Upper lobe of right lung (tissue), 1 donor: ENCODE measurements at regions not wholly inside any gene's neighbourhood (a gene's known extent, or its start where the extent isn't known, plus 50 kb on each side); places are given as distances from the start of the nearest gene placed in this dataset.
A peak's percentile ranks its signal among the peaks of the same experiment; 100 is the strongest.

Experiments
- ATAC-seq: fragments of 200-7000 bp; cut with Tn5 transposase; one replicate; pipeline ENCODE4 v1.9.1; 2020; ENCODE audit warnings: mild to moderate bottlenecking, moderate library complexity
- DNase-seq: peaks from one replicate; pipeline ENCODE4 v3.0.0-alpha.2; 2020
- H3K27ac ChIP-seq: fragments of 200-600 bp; one replicate; pipeline ENCODE4 v1.8.0; 2022
- H3K27me3 ChIP-seq: fragments of 200-600 bp; one replicate; pipeline ENCODE4 v1.8.0; 2022; ENCODE audit warnings: mild to moderate bottlenecking
- H3K36me3 ChIP-seq: fragments of 200-600 bp; one replicate; pipeline ENCODE4 v1.8.0; 2022
- H3K4me1 ChIP-seq: fragments of 200-600 bp; one replicate; pipeline ENCODE4 v1.8.0; 2022
- H3K4me3 ChIP-seq: fragments of 200-600 bp; one replicate; pipeline ENCODE4 v1.8.0; 2022; ENCODE audit warnings: mild to moderate bottlenecking
- H3K9me3 ChIP-seq: fragments of 200-600 bp; one replicate; pipeline ENCODE4 v1.8.0; 2022
- intact Hi-C: fragments of 100-400 bp; cut with DNase I; formaldehyde crosslinking; loops from one replicate; pipeline ENCODE4 v1.11.0; 2022
- TF ChIP-seq, protein P1 (sequence below): fragments of 200-600 bp; IDR thresholded peaks from one replicate; pipeline ENCODE4 v1.8.0; 2022; ENCODE audit warnings: antibody characterized with exemption
- donor health status: DM: no; HTN: yes; CAD: no; lungs with severe emphysema.

DNA sequence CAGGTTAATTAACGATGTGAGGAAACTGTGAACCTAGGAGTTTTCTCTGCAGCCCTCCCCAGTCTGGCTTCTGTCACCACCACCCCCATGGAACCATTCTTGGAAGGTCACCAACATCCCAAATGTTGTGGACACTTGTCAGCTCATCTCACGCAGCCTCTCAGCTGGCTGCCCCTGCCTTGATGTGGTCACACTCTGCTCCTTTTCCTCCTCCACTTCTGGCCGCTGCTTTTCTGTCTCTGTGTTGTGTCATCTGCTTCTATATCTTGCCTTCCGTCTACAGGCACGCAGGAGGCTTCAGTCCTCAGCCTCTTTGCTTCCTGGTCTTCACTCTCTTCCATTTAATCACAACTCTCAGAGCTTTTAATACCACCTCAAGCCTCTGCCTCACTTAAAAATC is 371.5 kb upstream of the SLIT2 start:
- intact Hi-C loops = no loop called here
- Histone ChIP-seq H3K9me3 (no peaks in the 10 kb centered on the region), H3K36me3 (no peaks in the 10 kb centered on the region), H3K27ac (no peak overlapping the region), H3K27me3 (no peaks in the 10 kb centered on the region), H3K4me1 (no peaks in the 10 kb centered on the region), H3K4me3 (no peak overlapping the region)
- TF ChIP-seq, protein P1, sequence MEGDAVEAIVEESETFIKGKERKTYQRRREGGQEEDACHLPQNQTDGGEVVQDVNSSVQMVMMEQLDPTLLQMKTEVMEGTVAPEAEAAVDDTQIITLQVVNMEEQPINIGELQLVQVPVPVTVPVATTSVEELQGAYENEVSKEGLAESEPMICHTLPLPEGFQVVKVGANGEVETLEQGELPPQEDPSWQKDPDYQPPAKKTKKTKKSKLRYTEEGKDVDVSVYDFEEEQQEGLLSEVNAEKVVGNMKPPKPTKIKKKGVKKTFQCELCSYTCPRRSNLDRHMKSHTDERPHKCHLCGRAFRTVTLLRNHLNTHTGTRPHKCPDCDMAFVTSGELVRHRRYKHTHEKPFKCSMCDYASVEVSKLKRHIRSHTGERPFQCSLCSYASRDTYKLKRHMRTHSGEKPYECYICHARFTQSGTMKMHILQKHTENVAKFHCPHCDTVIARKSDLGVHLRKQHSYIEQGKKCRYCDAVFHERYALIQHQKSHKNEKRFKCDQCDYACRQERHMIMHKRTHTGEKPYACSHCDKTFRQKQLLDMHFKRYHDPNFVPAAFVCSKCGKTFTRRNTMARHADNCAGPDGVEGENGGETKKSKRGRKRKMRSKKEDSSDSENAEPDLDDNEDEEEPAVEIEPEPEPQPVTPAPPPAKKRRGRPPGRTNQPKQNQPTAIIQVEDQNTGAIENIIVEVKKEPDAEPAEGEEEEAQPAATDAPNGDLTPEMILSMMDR = no peak
- DNase-seq (no peak), ATAC-seq (peak; percentile 54)

DNA sequence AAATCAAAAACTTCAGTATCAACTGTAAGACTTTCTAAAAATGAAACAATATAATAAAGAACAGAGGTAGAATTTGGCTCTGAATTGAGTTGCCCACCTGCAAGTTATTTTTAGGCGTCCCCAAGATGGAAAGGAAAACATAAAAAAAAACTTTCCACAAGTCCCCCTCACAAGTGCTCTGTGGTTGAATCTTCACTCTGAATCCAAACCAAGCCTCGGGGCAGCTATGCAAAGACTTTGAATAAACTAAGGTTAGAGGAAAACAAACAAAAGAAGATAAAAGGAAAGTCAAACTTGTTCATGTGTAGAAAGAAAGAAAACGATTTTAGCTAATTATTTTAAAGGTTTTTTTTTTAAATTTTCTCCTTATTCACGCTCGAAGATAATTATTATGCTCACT is 372.4 kb upstream of the SLIT2 start:
- no peaks in the 10 kb centered on the region for H3K4me1 ChIP-seq
- intact Hi-C loops = no loop called here
- no peaks in the 10 kb centered on the region for H3K9me3 ChIP-seq
- DNase-seq (no peak), ATAC-seq (no peak)
- H3K4me3 ChIP-seq = no peak overlapping the region
- H3K27ac ChIP-seq = no peak overlapping the region
- H3K36me3 ChIP-seq = no peaks in the 10 kb centered on the region
- no peaks in the 10 kb centered on the region for H3K27me3 ChIP-seq
- TF ChIP-seq, protein P1 = no peak

DNA sequence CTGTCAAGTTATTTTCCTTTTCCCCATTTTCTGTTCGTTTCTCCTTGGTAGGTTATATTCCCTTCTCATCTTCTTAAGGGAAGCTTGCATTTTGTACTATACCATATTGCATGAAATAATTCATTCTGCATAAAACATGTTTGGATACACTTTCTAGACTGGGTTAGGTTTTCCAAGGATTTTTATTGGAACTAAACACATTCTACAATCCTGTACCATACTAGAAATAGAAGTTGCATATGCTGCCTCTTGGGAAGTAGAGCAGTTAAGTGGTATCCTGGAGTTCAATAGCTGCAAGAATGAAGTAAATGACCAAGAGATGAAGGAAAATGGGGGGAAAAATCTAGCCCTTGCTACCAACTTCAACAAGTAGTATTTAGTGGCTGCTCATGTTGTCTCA is 393.7 kb upstream of the SLIT2 start:
- Histone ChIP-seq H3K27me3 (no peaks in the 10 kb centered on the region), H3K36me3 (no peaks in the 10 kb centered on the region), H3K4me1 (no peaks in the 10 kb centered on the region), H3K4me3 (no peak overlapping the region), H3K9me3 (no peaks in the 10 kb centered on the region), H3K27ac (no peak overlapping the region)
- intact Hi-C loops = no loop called here
- TF ChIP-seq, protein P1 = no peak
- DNase-seq = no peak
- no peak for ATAC-seq

DNA sequence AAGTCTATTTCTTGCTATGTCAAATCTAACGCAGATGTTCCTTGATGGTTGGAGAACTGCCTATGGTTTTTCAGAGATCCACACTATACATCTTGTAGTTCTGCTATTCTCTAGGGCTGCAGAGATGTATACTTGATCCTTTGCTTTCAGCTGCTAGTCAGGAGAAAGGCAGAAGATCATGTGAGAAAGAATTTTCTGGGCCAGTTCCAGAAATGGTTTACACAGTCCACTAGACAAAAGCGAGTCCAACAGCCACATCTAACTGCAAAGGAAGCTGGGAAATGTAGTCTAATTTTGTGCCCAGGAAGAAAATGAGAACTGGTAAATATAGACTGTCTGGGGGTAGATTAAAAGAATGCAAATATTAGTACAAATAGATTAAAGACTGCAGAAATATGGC is 394.3 kb upstream of the SLIT2 start:
- Histone ChIP-seq H3K4me1 (no peaks in the 10 kb centered on the region), H3K9me3 (no peaks in the 10 kb centered on the region), H3K27me3 (no peaks in the 10 kb centered on the region), H3K36me3 (no peaks in the 10 kb centered on the region), H3K27ac (no peak overlapping the region), H3K4me3 (no peak overlapping the region)
- TF ChIP-seq, protein P1 = no peak
- DNase-seq (no peak), ATAC-seq (no peak)
- intact Hi-C loops = no loop called here

DNA sequence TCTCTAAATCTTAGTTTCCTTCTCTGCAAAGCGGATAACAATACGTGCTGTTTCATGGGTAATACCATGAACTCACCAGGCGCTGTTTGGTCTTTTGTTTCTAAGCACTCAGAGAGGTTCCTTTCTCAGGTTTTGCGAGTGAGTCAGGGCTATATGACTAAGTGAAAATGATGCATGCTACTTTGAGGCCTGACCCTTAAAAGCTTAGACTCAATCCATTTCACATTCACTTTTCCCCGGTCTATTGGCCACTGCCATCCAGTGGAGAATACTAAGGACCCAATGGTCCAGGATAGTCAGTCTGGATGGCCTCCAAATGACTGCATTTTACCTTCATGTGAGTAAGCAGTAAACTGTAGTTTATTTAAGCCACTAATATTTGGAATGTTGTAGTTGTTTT is 400.8 kb upstream of the SLIT2 start:
- TF ChIP-seq, protein P1 = no peak
- H3K27me3 ChIP-seq = no peaks in the 10 kb centered on the region
- H3K27ac ChIP-seq = no peak overlapping the region
- intact Hi-C loops = no loop called here
- no peaks in the 10 kb centered on the region for H3K9me3 ChIP-seq
- H3K36me3 ChIP-seq = no peaks in the 10 kb centered on the region
- ATAC-seq (no peak), DNase-seq (no peak)
- no peaks in the 10 kb centered on the region for H3K4me1 ChIP-seq
- H3K4me3 ChIP-seq = no peak overlapping the region

DNA sequence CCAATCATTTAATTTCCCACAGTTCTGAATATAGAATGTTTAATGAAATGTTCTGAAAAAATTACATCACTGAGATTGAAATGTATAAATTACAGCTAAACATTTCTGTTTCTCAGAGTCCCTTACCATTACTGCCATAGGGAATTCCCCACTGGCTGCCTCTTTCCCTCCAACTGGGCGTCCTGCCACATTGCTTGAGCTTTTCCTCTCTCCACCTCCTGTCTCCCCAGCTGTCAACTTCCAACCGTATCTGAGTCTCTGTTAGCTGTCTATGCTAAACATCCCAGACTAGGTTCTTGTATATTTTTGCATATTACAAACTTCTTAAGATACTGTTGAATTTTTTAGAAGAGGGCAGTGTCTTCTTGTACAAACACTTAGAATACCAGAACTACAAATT is 407.3 kb upstream of the SLIT2 start:
- no peaks in the 10 kb centered on the region for H3K9me3 ChIP-seq
- H3K4me1 ChIP-seq = no peaks in the 10 kb centered on the region
- TF ChIP-seq, protein P1 = no peak
- no peak overlapping the region for H3K4me3 ChIP-seq
- H3K27me3 ChIP-seq = no peaks in the 10 kb centered on the region
- no peak overlapping the region for H3K27ac ChIP-seq
- no peaks in the 10 kb centered on the region for H3K36me3 ChIP-seq
- intact Hi-C loops = no loop called here
- ATAC-seq (no peak), DNase-seq (no peak)
